Neutrophil (primary cell): ENCODE measurements at regions not wholly inside any gene's neighbourhood (a gene's known extent, or its start where the extent isn't known, plus 50 kb on each side); places are given as distances from the start of the nearest gene placed in this dataset.

Experiments
- H3K27ac ChIP-seq: fragments of 200-600 bp; sonication (generic); 2 replicates; pipeline ENCODE4 v1.5.1; 2016; ENCODE audit warnings: mild to moderate bottlenecking, moderate library complexity
- H3K27me3 ChIP-seq: fragments of 200-600 bp; sonication (generic); 2 replicates; pipeline ENCODE4 v1.6.0; 2016; ENCODE audit warnings: mild to moderate bottlenecking
- H3K36me3 ChIP-seq: fragments of 200-600 bp; sonication (generic); 2 replicates; pipeline ENCODE4 v1.5.1; 2017
- H3K4me1 ChIP-seq, 2 experiments: fragments of 200-600 bp in 1 of 2; sonication (generic) in 1 of 2; 1 replicate in 1 of 2; 2 replicates in 1 of 2; pipeline versions ENCODE4 v1.5.1 to v1.6.1; 2013 to 2016; ENCODE audit warnings: low read depth in 1 of 2, low read length in 1 of 2, mild to moderate bottlenecking in 1 of 2, moderate library complexity in 1 of 2; ENCODE audit not compliant: control insufficient read depth in 1 of 2, insufficient read depth in 1 of 2
- H3K4me3 ChIP-seq, 2 experiments: fragments of 200-600 bp in 1 of 2; sonication (generic) in 1 of 2; 1 replicate in 1 of 2; 2 replicates in 1 of 2; pipeline ENCODE4 v1.5.1; 2013 to 2016; ENCODE audit warnings: low read depth in 1 of 2, low read length in 1 of 2, mild to moderate bottlenecking in 1 of 2, moderate library complexity in 1 of 2
- H3K9me3 ChIP-seq: fragments of 200-600 bp; sonication (generic); 2 replicates; pipeline ENCODE4 v1.5.1; 2016
- CTCF ChIP-seq: fragments of 200-600 bp; sonication (generic); IDR thresholded peaks from 2 replicates; pipeline ENCODE4 v1.5.1; 2016; ENCODE audit warnings: antibody characterized with exemption

- no peaks in the 10 kb centered on the region for H3K4me1 ChIP-seq
- H3K27me3 ChIP-seq: peaks cover 24% of the 10 kb centered on the region
- no peaks in the 10 kb centered on the region for H3K9me3 ChIP-seq
- H3K4me3 ChIP-seq: no peak overlapping the region
- H3K27ac ChIP-seq: no peak overlapping the region
- TF ChIP-seq CTCF: no peak
- H3K36me3 ChIP-seq: no peaks in the 10 kb centered on the region
Measured at GRCh38 chr20:63093966-63094766, 87.4 kb upstream of the BHLHE23 start.

GRCh38 chr20:63092660-63093215, 86.0 kb upstream of the BHLHE23 start:
- H3K36me3 ChIP-seq: no peaks in the 10 kb centered on the region
- H3K4me3 ChIP-seq: no peak overlapping the region
- no peaks in the 10 kb centered on the region for H3K9me3 ChIP-seq
- H3K4me1 ChIP-seq: no peaks in the 10 kb centered on the region
- H3K27ac ChIP-seq: no peak overlapping the region
- H3K27me3 ChIP-seq: peaks cover 21% of the 10 kb centered on the region
- TF ChIP-seq CTCF: no peak

- Histone ChIP-seq H3K27me3 (peaks cover 18% of the 10 kb centered on the region), H3K36me3 (no peaks in the 10 kb centered on the region), H3K27ac (no peak overlapping the region), H3K4me3 (no peak overlapping the region), H3K4me1 (no peaks in the 10 kb centered on the region), H3K9me3 (no peaks in the 10 kb centered on the region)
- no peak for TF ChIP-seq CTCF
Measured at GRCh38 chr20:63091901-63092659, 85.3 kb upstream of the BHLHE23 start.

GRCh38 chr20:63090682-63091571, 84.2 kb upstream of the BHLHE23 start:
- Histone ChIP-seq H3K27me3 (peaks cover 6% of the 10 kb centered on the region), H3K9me3 (no peaks in the 10 kb centered on the region), H3K36me3 (no peaks in the 10 kb centered on the region), H3K4me3 (no peak overlapping the region), H3K4me1 (no peaks in the 10 kb centered on the region), H3K27ac (no peak overlapping the region)
- no peak for TF ChIP-seq CTCF

GRCh38 chr20:63090052-63090451, 83.3 kb upstream of the BHLHE23 start:
- TF ChIP-seq CTCF: no peak
- peaks cover 14% of the 10 kb centered on the region for H3K27me3 ChIP-seq
- no peak overlapping the region for H3K4me3 ChIP-seq
- H3K9me3 ChIP-seq: no peaks in the 10 kb centered on the region
- H3K36me3 ChIP-seq: no peaks in the 10 kb centered on the region
- no peak overlapping the region for H3K27ac ChIP-seq
- no peaks in the 10 kb centered on the region for H3K4me1 ChIP-seq
